ENCODE measurements at regions not wholly inside any gene's neighbourhood (a gene's known extent, or its start where the extent isn't known, plus 50 kb on each side); places are given as distances from the start of the nearest gene placed in this dataset.

DNA sequence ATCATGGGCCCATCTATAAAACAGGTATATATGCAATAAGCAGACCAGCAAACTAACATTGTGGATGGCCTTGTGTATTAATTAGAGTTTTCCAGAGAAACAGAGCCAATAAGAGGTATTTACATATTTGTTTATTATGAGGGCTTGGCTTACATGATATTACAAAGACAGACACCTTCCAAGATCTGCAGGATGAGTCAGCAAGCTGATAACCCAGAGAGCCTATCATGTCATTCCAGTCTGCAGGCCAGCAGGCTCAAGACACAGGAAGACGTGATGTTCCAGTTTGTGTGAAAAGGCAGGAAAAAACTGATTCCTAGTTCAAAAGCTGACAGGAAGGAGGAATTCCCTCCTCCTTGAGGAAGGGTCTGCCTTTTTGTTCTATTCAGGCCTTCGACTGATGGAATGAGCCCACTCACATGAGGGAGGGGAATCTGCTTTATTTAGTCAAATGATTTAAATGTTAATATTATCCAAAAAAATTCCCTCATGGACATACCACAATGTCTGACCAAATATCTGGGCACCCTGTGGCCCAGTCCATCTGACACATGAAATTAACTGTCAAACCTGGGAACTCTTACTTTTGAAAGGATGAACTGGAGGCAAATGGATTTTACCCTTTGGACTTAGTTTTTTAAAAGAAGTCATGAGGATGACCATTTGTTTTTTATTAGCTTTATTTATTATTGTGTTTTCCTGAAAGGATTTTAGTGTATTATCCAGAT is 161.2 kb upstream of the CHD1 start:
- TF ChIP-seq, protein P1, sequence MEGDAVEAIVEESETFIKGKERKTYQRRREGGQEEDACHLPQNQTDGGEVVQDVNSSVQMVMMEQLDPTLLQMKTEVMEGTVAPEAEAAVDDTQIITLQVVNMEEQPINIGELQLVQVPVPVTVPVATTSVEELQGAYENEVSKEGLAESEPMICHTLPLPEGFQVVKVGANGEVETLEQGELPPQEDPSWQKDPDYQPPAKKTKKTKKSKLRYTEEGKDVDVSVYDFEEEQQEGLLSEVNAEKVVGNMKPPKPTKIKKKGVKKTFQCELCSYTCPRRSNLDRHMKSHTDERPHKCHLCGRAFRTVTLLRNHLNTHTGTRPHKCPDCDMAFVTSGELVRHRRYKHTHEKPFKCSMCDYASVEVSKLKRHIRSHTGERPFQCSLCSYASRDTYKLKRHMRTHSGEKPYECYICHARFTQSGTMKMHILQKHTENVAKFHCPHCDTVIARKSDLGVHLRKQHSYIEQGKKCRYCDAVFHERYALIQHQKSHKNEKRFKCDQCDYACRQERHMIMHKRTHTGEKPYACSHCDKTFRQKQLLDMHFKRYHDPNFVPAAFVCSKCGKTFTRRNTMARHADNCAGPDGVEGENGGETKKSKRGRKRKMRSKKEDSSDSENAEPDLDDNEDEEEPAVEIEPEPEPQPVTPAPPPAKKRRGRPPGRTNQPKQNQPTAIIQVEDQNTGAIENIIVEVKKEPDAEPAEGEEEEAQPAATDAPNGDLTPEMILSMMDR (IDR thresholded peaks at IDR 0.05; ENCODE audit: insufficient read depth, low read depth, low read length, missing control alignments), result no peak
- H3K4me3 ChIP-seq (ENCODE audit: low read depth, low read length), result no peak overlapping the region
- no peak for DNase-seq (ENCODE audit: low read depth)

DNA sequence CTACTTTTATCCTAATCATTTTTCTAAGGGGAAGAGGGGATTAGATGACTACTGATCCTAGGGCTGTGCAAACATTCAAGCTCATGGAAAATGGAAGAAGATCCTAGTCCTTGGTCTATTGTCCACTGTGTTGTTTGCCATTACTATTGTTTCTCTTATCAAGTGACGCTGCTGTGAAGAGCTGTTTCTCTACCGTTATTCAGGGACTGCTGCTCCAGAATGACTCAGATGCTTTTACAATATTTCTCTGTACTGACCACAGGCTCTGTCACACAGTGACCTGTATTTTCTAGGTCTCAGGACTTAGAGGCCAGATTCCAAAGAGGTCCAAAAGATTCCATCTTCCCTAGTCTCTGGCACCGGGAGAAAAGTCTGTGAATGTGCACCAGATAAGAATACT is 159.5 kb upstream of the CHD1 start:
- no peak for DNase-seq (ENCODE audit: low read depth)
- no peak overlapping the region for H3K4me3 ChIP-seq (ENCODE audit: low read depth, low read length)
- TF ChIP-seq, protein P1 (IDR thresholded peaks at IDR 0.05; ENCODE audit: insufficient read depth, low read depth, low read length, missing control alignments), result no peak

DNA sequence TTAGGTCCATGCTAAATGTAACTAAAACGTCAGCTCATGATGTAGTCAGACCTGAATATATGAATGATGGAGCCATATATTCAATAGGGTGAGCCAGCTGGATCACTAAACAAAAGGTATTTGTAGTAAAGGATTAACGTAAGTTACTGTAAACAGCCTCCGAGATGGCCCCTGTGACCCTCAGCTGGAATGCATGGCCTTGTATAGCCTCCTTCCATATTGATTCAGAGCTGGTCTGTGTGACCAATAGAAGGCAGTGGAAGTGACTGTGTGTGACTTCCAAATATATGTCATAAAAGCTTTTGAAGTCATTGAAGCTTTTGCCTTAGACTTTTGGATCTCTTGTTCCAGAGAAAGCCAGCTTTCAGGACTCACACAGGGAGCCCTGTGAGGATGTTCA is 154.4 kb upstream of the CHD1 start:
- TF ChIP-seq, protein P1 (IDR thresholded peaks at IDR 0.05; ENCODE audit: insufficient read depth, low read depth, low read length, missing control alignments), result no peak
- DNase-seq (ENCODE audit: low read depth), result no peak
- H3K4me3 ChIP-seq (ENCODE audit: low read depth, low read length), result no peak overlapping the region

DNA sequence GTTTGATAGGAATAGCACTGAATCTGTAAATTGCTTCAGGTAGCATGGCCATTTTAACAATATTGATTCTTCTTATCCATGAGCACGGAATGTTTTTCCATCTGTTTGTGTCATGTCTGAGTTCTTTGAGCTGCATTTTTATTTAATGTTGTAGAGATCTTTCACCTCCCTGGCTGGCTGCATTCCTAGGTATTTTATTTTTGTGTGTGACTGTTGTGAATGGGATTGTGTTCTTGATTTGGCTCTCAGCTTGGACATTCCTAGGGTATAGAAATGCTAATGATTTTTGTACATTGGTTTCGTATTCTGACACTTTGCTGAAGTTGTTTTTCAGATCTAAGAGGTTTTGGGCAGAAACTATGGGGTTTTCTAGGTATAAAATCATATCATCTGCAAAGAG is 152.9 kb upstream of the CHD1 start:
- DNase-seq (ENCODE audit: low read depth), result no peak
- TF ChIP-seq, protein P1 (IDR thresholded peaks at IDR 0.05; ENCODE audit: insufficient read depth, low read depth, low read length, missing control alignments), result no peak
- H3K4me3 ChIP-seq (ENCODE audit: low read depth, low read length), result no peak overlapping the region

DNA sequence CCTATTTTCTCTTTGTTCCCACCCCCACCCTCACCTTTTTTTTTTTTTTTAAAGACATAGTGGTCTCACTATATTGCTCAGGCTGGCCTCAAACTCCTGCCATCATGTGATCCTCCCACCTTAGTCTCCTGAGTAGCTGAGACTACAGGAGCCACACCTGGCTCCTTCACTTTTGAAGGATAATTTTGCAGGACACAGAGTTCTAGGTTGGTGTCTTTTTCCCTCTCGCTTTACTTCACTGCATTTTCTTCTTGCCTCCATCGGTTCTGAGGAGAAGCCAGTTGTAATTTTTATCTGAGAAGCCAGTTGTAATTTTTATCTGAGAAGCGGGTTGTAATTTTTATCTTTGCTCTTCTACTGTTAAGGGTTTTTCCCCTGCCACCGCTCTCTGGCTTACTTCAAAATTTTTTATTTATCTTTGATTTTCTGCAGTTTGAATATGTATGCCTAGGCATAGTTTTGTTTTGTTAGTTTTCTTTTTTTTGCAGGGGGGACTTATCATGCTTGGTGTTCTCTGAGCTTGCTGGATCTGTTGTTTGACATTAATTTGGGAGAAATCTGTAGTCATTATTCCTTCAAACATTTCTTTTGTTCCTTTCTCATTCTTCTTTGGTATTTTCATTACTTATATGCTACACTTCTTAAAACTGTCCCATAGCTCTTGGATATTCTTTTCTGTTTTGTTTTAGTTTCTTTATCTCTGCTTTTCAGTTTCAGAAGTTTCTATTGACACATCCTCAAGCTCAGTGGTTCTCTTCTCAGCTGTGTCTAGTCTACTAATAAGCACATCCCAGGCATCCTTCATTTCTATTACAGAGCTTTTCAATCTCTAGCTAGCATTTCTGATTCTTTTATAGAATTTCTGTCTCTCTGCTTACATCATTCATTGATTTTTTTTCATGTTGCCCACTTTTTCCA is 148.2 kb upstream of the CHD1 start:
- TF ChIP-seq, protein P1 (IDR thresholded peaks at IDR 0.05; ENCODE audit: insufficient read depth, low read depth, low read length, missing control alignments), result no peak
- no peak overlapping the region for H3K4me3 ChIP-seq (ENCODE audit: low read depth, low read length)
- peak; percentile 27 for DNase-seq (ENCODE audit: low read depth)

DNA sequence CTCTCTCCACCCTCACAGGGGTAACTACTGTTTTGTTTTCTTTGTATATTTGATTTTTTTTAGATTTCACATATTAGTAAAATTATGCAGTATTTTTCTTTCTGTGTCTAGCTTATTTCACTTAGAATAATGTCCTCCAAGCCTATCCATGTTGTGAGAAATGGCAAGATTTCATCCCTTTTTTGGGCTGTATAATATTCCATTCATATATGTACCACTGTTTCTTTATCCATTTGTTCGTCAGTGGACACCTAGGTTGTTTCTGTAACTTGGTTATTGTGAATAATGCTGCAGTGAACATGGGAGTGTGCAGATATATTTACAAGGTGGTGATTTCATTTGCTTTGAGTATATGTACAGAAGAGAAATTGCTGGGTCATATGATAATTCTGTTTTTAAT is 144.0 kb upstream of the CHD1 start:
- no peak for DNase-seq (ENCODE audit: low read depth)
- no peak overlapping the region for H3K4me3 ChIP-seq (ENCODE audit: low read depth, low read length)
- TF ChIP-seq, protein P1 (IDR thresholded peaks at IDR 0.05; ENCODE audit: insufficient read depth, low read depth, low read length, missing control alignments), result no peak
